Type B pancreatic cell (in vitro differentiated cells): ENCODE measurements at regions not wholly inside any gene's neighbourhood (a gene's known extent, or its start where the extent isn't known, plus 50 kb on each side); places are given as distances from the start of the nearest gene placed in this dataset.

Experiments
- DNase-seq: peaks from one replicate; pipeline ENCODE4 v3.0.0; 2021; ENCODE audit warnings: mixed read lengths; ENCODE audit not compliant: unreplicated experiment; ENCODE audit errors: extremely low spot score
- H3K27ac Mint-ChIP-seq: 2 replicates; pipeline ENCODE4 v1.8.0; 2021; ENCODE audit warnings: mild to moderate bottlenecking, mixed read lengths
- H3K27me3 Mint-ChIP-seq: 2 replicates; pipeline ENCODE4 v1.8.0; 2021; ENCODE audit warnings: mixed read lengths
- H3K36me3 Mint-ChIP-seq: 2 replicates; pipeline ENCODE4 v1.8.0; 2021; ENCODE audit warnings: mixed read lengths
- H3K4me1 Mint-ChIP-seq: one replicate; pipeline ENCODE4 v1.8.0; 2021; ENCODE audit warnings: mixed read lengths; ENCODE audit not compliant: unreplicated experiment
- H3K4me3 Mint-ChIP-seq: 2 replicates; pipeline ENCODE4 v1.8.0; 2021; ENCODE audit warnings: mild to moderate bottlenecking, mixed read lengths
- H3K9me3 Mint-ChIP-seq: 2 replicates; pipeline ENCODE4 v1.8.0; 2021; ENCODE audit warnings: mixed read lengths
- CTCF ChIP-seq: fragments of 200-600 bp; sonication (generic); conservative IDR thresholded peaks from 2 replicates; pipeline ENCODE4 v1.5.0; 2021; ENCODE audit warnings: antibody characterized with exemption, mild to moderate bottlenecking

GRCh38 chr18:55166260-55166598 lies 207.0 kb upstream of the CCDC68 start:
- no peak for TF ChIP-seq CTCF
- H3K27me3 Mint-ChIP-seq, result peaks cover 4% of the 10 kb centered on the region
- H3K4me1 Mint-ChIP-seq, result peaks cover 8% of the 10 kb centered on the region

DNA sequence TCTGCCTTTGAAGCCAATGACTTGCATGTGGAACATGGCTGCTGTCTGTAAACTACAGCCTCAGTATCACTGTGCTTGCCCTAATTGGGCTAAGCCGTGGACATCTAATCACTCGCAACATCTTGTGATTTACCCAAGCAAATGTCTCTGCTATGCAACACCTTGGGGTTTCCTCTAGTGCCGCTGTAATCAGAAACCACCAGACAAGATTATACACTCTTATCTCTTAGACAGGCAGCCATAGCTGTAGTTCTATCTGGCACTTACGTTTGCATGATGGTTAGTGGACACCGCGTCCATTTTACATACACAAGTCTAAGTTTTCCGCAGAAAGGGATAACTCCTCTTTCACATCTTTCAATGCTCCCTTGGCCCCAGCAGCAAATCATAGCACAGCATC lies 204.3 kb upstream of the CCDC68 start:
- Mint-ChIP-seq H3K4me3 (no peak overlapping the region), H3K27ac (no peak overlapping the region), H3K9me3 (peaks cover 4% of the 10 kb centered on the region), H3K27me3 (peaks cover 7% of the 10 kb centered on the region), H3K36me3 (no peaks in the 10 kb centered on the region), H3K4me1 (peaks cover 8% of the 10 kb centered on the region)
- TF ChIP-seq CTCF, result no peak
- no peak for DNase-seq

More at GRCh38 chr18:55166260-55166598, 207.0 kb upstream of the CCDC68 start:
- DNase-seq, result no peak
- H3K4me3 Mint-ChIP-seq, result no peak overlapping the region
- H3K27ac Mint-ChIP-seq, result no peak overlapping the region
- peaks cover 7% of the 10 kb centered on the region for H3K9me3 Mint-ChIP-seq
- H3K36me3 Mint-ChIP-seq, result no peaks in the 10 kb centered on the region

- Mint-ChIP-seq H3K36me3 (no peaks in the 10 kb centered on the region), H3K4me3 (no peak overlapping the region), H3K27me3 (peaks cover 7% of the 10 kb centered on the region), H3K9me3 (peaks cover 4% of the 10 kb centered on the region), H3K27ac (no peak overlapping the region), H3K4me1 (peaks cover 8% of the 10 kb centered on the region)
- no peak for TF ChIP-seq CTCF
- no peak for DNase-seq
These were observed 202.7 kb upstream of the CCDC68 start for GRCh38 chr18:55161916-55162315.

DNA sequence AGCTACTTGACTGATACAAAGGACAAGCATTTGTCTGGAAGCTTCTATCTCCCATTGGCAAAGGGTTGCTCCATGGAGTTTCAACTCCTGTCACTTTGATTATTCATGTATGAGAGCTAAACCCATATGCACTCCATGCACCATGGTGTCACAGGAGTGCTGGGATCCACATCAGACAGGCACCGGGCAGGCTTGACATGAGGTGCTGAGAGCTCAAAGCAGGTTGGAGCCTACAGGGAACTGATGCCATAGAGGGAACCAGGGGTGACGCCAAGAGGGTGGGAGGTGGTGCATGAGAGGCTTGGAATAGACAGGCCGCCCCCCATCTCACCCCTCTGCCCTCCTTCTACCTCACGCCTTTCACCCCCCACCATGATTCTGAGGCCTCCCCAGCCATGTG lies 199.8 kb upstream of the CCDC68 start:
- Mint-ChIP-seq H3K27ac (no peak overlapping the region), H3K27me3 (peaks cover 7% of the 10 kb centered on the region), H3K36me3 (no peaks in the 10 kb centered on the region), H3K4me1 (peaks cover 8% of the 10 kb centered on the region), H3K4me3 (no peak overlapping the region), H3K9me3 (peaks cover 4% of the 10 kb centered on the region)
- no peak for TF ChIP-seq CTCF
- DNase-seq, result no peak

DNA sequence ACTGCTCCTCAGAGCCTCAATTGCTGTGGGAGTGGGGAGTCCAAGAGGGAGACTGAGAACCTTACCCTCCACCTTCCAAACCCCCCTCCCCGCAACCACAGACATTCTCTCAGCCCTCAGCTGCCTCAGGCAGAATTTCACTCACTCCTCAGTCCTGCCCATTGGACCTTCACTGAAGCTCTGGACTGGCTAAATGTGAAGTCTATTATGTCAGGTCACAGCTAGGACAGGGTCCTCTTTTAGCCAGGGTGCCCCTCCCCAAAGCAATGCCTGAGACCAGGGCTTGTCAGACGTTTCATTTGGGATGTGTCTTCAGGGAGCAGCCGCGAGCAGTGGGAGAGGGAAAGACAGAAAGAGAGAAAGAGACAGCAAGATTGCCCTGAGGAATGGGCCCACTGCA lies 199.3 kb upstream of the CCDC68 start:
- Mint-ChIP-seq H3K27ac (no peak overlapping the region), H3K4me3 (no peak overlapping the region), H3K9me3 (peaks cover 4% of the 10 kb centered on the region), H3K27me3 (peaks cover 7% of the 10 kb centered on the region), H3K4me1 (peaks cover 8% of the 10 kb centered on the region), H3K36me3 (no peaks in the 10 kb centered on the region)
- no peak for TF ChIP-seq CTCF
- no peak for DNase-seq

DNA sequence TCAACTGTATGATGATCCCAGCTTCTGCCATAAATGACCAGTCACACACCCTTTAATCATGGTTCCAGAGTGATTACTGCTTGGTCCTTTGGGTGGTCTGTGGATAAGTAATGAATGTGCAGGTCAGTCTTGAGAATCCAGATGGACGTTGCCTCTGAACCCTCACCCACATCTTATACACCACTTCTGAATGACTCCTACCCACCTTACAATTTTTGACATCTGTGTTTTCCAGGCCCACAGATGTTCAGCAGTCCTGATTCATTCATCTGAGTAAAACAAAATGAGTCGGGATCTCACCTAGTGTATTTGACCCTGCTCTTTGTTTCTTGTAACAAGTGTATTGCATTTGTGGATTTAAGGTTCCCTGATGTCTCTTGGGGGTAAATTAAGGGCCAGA lies 194.1 kb upstream of the CCDC68 start:
- H3K36me3 Mint-ChIP-seq, result no peaks in the 10 kb centered on the region
- H3K27me3 Mint-ChIP-seq, result peaks cover 13% of the 10 kb centered on the region
- DNase-seq, result no peak
- no peak overlapping the region for H3K4me3 Mint-ChIP-seq
- no peak overlapping the region for H3K27ac Mint-ChIP-seq
- H3K9me3 Mint-ChIP-seq, result peaks cover 11% of the 10 kb centered on the region
- H3K4me1 Mint-ChIP-seq, result peaks cover 14% of the 10 kb centered on the region
- TF ChIP-seq CTCF, result no peak
